HT1080 (cell line): ENCODE measurements at regions not wholly inside any gene's neighbourhood (a gene's known extent, or its start where the extent isn't known, plus 50 kb on each side); places are given as distances from the start of the nearest gene placed in this dataset.

Experiments
- DNase-seq: peaks from one replicate; pipeline ENCODE4 v3.0.0-alpha.2; 2015; ENCODE audit warnings: low read depth

GRCh38 chr17:72539981-72540897 is 419.4 kb downstream of the SOX9 start:
- peak; percentile 80 for DNase-seq

GRCh38 chr17:72542317-72542716 is 421.5 kb downstream of the SOX9 start:
- no peak for DNase-seq

- no peak for DNase-seq
Measured at GRCh38 chr17:72545766-72546165, 424.9 kb downstream of the SOX9 start.

- DNase-seq: no peak
Measured at GRCh38 chr17:72553051-72553755, 432.4 kb downstream of the SOX9 start.

- no peak for DNase-seq
Measured at GRCh38 chr17:72554508-72554907, 433.7 kb downstream of the SOX9 start.

- no peak for DNase-seq
Measured at GRCh38 chr17:72555052-72555451, 434.2 kb downstream of the SOX9 start.

- DNase-seq: peak; percentile 65
Measured at GRCh38 chr17:72556944-72557826, 436.4 kb downstream of the SOX9 start.

GRCh38 chr17:72558971-72559476 is 438.2 kb downstream of the SOX9 start:
- no peak for DNase-seq

GRCh38 chr17:72560303-72561247 is 439.8 kb downstream of the SOX9 start:
- peak; percentile 45 for DNase-seq

- DNase-seq: no peak
Measured at GRCh38 chr17:72561266-72561665, 440.4 kb downstream of the SOX9 start.

GRCh38 chr17:72561680-72562079 is 440.9 kb downstream of the SOX9 start:
- no peak for DNase-seq

- DNase-seq: peak; percentile 34
Measured at GRCh38 chr17:72562615-72563188, 441.9 kb downstream of the SOX9 start.

GRCh38 chr17:72563952-72564351 is 443.1 kb downstream of the SOX9 start:
- DNase-seq: no peak

GRCh38 chr17:72565006-72565405 is 444.2 kb downstream of the SOX9 start:
- no peak for DNase-seq

GRCh38 chr17:72565758-72566157 is 444.9 kb downstream of the SOX9 start:
- no peak for DNase-seq

GRCh38 chr17:72566671-72567484 is 446.1 kb downstream of the SOX9 start:
- no peak for DNase-seq

- DNase-seq: no peak
Measured at GRCh38 chr17:72567774-72568173, 447.0 kb downstream of the SOX9 start.

- no peak for DNase-seq
Measured at GRCh38 chr17:72569148-72569946, 448.5 kb downstream of the SOX9 start.
